GM19324 (cell line): ENCODE measurements at regions not wholly inside any gene's neighbourhood (a gene's known extent, or its start where the extent isn't known, plus 50 kb on each side); places are given as distances from the start of the nearest gene placed in this dataset.

Source experiments
- ATAC-seq: cut with Tn5 transposase; IDR thresholded peaks from one replicate; pipeline ENCODE4 v1.9.1; 2021; ENCODE audit warnings: mild to moderate bottlenecking, moderate library complexity; ENCODE audit not compliant: unreplicated experiment, low FRiP score

GRCh38 chrX:9189286-9189685 is 155.4 kb upstream of the FAM9B start:
- no peak for ATAC-seq

- ATAC-seq: no peak
Observed at GRCh38 chrX:9191392-9191791, 157.5 kb upstream of the FAM9B start.

- no peak for ATAC-seq
Observed at GRCh38 chrX:9195199-9195880, 161.4 kb upstream of the FAM9B start.

GRCh38 chrX:9196961-9197640 is 163.2 kb upstream of the FAM9B start:
- no peak for ATAC-seq

GRCh38 chrX:9204560-9204959 is 170.6 kb upstream of the FAM9B start:
- ATAC-seq: no peak

GRCh38 chrX:9205599-9206223 is 171.8 kb upstream of the FAM9B start:
- ATAC-seq: no peak

GRCh38 chrX:9207142-9207541 is 173.2 kb upstream of the FAM9B start:
- no peak for ATAC-seq

- no peak for ATAC-seq
Observed at GRCh38 chrX:9211269-9211668, 177.3 kb upstream of the FAM9B start.

GRCh38 chrX:9221781-9222180 is 187.9 kb upstream of the FAM9B start:
- no peak for ATAC-seq

- ATAC-seq: no peak
Observed at GRCh38 chrX:9222299-9222698, 188.4 kb upstream of the FAM9B start.

GRCh38 chrX:9227276-9227675 is 193.3 kb upstream of the FAM9B start:
- no peak for ATAC-seq

GRCh38 chrX:9231491-9231890 is 197.6 kb upstream of the FAM9B start:
- ATAC-seq: no peak

- ATAC-seq: no peak
Observed at GRCh38 chrX:9233141-9233540, 199.2 kb upstream of the FAM9B start.

GRCh38 chrX:9234315-9234714 is 200.4 kb upstream of the FAM9B start:
- no peak for ATAC-seq

- ATAC-seq: no peak
Observed at GRCh38 chrX:9235722-9236121, 201.8 kb upstream of the FAM9B start.

GRCh38 chrX:9240956-9241355 is 207.0 kb upstream of the FAM9B start:
- no peak for ATAC-seq

- no peak for ATAC-seq
Observed at GRCh38 chrX:9241427-9241826, 207.5 kb upstream of the FAM9B start.

GRCh38 chrX:9249051-9249846 is 215.3 kb upstream of the FAM9B start:
- no peak for ATAC-seq

GRCh38 chrX:9252182-9252581 is 212.7 kb upstream of the TBL1X start:
- no peak for ATAC-seq

GRCh38 chrX:9253211-9253610 is 211.6 kb upstream of the TBL1X start:
- ATAC-seq: no peak
